ENCODE measurements at regions not wholly inside any gene's neighbourhood (a gene's known extent, or its start where the extent isn't known, plus 50 kb on each side); places are given as distances from the start of the nearest gene placed in this dataset.

DNA sequence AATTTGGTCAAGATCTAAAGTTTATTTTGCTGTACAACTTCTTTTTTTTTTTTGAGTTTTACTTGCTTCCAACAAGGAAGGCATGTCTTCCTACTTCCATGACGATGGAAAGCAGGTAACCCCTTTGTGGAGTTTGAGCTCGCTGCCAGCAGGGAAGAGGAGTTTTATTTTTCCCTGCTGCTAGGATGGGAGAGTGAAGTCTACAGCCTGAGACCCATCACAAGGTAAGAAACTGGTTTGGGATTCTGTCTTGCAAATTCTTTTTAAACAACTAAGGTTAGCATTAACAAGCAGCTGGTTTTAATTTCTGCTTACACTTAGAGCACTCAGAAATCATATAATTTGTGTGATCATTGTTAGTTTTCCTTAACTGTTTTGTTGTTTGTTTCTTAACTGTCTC lies 108.0 kb upstream of the MAP3K4 start:
- TF ChIP-seq, protein P1, sequence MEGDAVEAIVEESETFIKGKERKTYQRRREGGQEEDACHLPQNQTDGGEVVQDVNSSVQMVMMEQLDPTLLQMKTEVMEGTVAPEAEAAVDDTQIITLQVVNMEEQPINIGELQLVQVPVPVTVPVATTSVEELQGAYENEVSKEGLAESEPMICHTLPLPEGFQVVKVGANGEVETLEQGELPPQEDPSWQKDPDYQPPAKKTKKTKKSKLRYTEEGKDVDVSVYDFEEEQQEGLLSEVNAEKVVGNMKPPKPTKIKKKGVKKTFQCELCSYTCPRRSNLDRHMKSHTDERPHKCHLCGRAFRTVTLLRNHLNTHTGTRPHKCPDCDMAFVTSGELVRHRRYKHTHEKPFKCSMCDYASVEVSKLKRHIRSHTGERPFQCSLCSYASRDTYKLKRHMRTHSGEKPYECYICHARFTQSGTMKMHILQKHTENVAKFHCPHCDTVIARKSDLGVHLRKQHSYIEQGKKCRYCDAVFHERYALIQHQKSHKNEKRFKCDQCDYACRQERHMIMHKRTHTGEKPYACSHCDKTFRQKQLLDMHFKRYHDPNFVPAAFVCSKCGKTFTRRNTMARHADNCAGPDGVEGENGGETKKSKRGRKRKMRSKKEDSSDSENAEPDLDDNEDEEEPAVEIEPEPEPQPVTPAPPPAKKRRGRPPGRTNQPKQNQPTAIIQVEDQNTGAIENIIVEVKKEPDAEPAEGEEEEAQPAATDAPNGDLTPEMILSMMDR (IDR thresholded peaks at IDR 0.05) = no peak
- no peak for TF ChIP-seq POLR2A (IDR thresholded peaks at IDR 0.05)
